NB4 (cell line): ENCODE measurements at regions not wholly inside any gene's neighbourhood (a gene's known extent, or its start where the extent isn't known, plus 50 kb on each side); places are given as distances from the start of the nearest gene placed in this dataset.

ENCODE experiments used
- DNase-seq: peaks from one replicate; pipeline ENCODE4 v3.0.0; 2010; ENCODE audit warnings: low read depth
- H3K4me3 ChIP-seq: one replicate; pipeline ENCODE4 v1.5.1; 2011; ENCODE audit warnings: mild to moderate bottlenecking, low read depth, low read length, moderate library complexity
- MYC ChIP-seq: IDR thresholded peaks from 2 replicates; pipeline ENCODE4 v1.6.1; 2011; ENCODE audit warnings: low read depth, low read length
- POLR2A ChIP-seq: IDR thresholded peaks from 2 replicates; pipeline ENCODE4 v1.6.1; 2011; ENCODE audit warnings: mild to moderate bottlenecking; ENCODE audit not compliant: insufficient read length; ENCODE audit errors: extremely low read depth
- TF ChIP-seq, protein P1 (sequence below): IDR thresholded peaks from 2 replicates; pipeline ENCODE4 v1.6.1; 2011; ENCODE audit warnings: low read depth, low read length
- TF ChIP-seq, protein P2 (sequence below): IDR thresholded peaks from one replicate; pipeline ENCODE4 v1.5.1; 2012; ENCODE audit warnings: low read depth, low read length

DNA sequence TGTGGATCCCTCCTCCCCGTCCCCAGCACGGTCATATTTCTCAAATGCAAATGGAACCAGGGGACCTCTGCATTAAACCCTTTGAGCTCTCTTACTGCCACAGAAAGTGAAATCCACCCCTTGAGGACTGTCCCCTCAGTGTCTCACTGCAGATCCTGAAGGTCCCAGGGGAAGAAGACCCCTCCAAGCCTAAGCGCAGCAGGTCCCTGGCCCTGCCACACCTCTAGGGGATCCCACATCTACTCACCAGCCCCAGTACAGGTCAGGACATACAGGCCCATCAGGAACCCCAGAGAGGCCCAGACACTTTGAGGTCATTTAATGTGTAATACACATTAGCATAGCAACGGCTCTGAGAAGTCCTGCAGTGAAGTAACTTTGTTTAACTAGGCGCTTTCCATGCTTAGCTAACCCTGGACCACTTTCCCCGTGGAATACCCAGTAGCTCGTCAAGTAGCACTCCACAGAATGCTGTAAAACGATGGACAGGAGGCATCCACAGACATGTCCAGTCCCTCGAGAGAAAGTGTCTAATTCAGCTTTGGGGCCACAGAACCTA is 54.7 kb upstream of the ALDH1B1 start:
- no peak for DNase-seq
- no peak overlapping the region for H3K4me3 ChIP-seq
- TF ChIP-seq POLR2A (no peak), MYC (no peak)

GRCh38 chr9:38337181-38337580 is 55.3 kb upstream of the ALDH1B1 start:
- TF ChIP-seq MYC (no peak), POLR2A (no peak)
- TF ChIP-seq, protein P1, sequence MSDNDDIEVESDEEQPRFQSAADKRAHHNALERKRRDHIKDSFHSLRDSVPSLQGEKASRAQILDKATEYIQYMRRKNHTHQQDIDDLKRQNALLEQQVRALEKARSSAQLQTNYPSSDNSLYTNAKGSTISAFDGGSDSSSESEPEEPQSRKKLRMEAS, result no peak
- TF ChIP-seq, protein P2, sequence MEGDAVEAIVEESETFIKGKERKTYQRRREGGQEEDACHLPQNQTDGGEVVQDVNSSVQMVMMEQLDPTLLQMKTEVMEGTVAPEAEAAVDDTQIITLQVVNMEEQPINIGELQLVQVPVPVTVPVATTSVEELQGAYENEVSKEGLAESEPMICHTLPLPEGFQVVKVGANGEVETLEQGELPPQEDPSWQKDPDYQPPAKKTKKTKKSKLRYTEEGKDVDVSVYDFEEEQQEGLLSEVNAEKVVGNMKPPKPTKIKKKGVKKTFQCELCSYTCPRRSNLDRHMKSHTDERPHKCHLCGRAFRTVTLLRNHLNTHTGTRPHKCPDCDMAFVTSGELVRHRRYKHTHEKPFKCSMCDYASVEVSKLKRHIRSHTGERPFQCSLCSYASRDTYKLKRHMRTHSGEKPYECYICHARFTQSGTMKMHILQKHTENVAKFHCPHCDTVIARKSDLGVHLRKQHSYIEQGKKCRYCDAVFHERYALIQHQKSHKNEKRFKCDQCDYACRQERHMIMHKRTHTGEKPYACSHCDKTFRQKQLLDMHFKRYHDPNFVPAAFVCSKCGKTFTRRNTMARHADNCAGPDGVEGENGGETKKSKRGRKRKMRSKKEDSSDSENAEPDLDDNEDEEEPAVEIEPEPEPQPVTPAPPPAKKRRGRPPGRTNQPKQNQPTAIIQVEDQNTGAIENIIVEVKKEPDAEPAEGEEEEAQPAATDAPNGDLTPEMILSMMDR, result no peak
- H3K4me3 ChIP-seq, result no peak overlapping the region
- DNase-seq, result no peak

DNA sequence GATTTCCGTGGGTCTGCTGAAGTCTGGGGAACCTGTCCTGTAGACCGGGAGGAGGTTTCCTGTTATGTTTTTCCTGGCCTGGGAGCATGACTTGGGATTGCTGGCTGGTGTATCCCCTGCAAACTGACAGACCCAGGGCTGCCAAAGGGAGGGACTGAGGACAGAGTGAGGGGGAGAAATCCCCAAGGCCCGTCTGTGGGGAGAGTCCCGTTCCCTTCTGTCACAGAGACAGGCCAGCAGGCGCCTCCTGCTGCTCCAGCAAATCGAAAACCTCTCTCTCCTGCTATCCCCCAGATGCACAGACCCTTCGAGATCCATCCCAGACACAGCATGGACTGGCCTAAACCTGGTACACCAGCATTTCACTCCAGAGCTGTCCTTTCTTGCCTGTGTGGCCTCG is 56.2 kb upstream of the ALDH1B1 start:
- no peak for DNase-seq
- no peak overlapping the region for H3K4me3 ChIP-seq
- TF ChIP-seq POLR2A, result no peak
- TF ChIP-seq, protein P2, result no peak
- TF ChIP-seq MYC, result no peak
- TF ChIP-seq, protein P1, result no peak

DNA sequence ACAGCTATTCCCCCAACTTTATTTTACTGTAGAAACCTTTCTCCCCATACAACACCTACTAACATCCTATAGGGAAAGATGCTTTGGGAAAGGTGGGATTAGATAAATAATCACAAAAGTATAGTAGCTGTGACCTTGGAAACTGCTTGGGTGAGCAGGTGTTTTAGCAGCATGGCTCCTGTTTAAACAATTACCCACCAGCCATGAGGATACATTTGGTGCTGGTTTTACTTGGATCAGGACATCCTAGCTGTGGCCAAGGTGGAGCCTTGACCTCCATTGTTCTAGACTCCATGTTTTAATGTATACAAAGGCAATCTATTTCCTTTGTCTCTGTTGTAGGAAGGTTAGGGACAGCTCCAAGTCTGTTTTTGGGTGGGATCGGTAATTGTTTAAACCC is 56.8 kb upstream of the ALDH1B1 start:
- no peak for DNase-seq
- no peak overlapping the region for H3K4me3 ChIP-seq
- TF ChIP-seq, protein P1, result no peak
- no peak for TF ChIP-seq POLR2A
- TF ChIP-seq, protein P2, result no peak

- no peak overlapping the region for H3K4me3 ChIP-seq
- DNase-seq, result no peak
- TF ChIP-seq, protein P2, result no peak
- TF ChIP-seq POLR2A (no peak), MYC (no peak)
- TF ChIP-seq, protein P1, result no peak
Measured at GRCh38 chr9:38334234-38334633, 58.3 kb upstream of the ALDH1B1 start.

DNA sequence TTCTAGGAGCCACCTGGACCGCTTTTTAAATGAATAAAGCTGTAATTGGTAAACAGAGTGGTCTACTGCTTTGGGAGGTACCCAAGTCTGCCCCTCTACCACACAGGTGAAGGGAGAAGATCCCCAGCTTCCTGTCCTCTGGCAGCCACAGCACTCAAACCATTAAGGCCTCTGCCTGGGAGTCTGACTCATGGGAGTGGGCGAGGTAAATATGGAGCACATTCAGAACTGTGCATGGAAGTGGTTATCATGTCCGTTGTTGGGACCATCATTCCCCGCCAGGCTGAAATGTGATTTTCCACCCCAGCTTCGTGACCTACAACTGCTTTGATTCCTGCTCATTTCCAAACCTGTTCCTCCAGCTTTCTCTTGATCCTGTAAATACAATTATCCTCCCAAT is 59.5 kb upstream of the ALDH1B1 start:
- no peak for DNase-seq
- TF ChIP-seq, protein P2, result no peak
- TF ChIP-seq MYC (no peak), POLR2A (no peak)
- TF ChIP-seq, protein P1, result no peak
- no peak overlapping the region for H3K4me3 ChIP-seq
